ENCODE measurements at regions not wholly inside any gene's neighbourhood (a gene's known extent, or its start where the extent isn't known, plus 50 kb on each side); places are given as distances from the start of the nearest gene placed in this dataset.

GRCh38 chr11:119474682-119475596, 52.0 kb upstream of the THY1 start:
- H3K9me3 Mint-ChIP-seq = no peaks in the 10 kb centered on the region
- peak; percentile 54 for ATAC-seq (ENCODE audit: low read depth)
- peaks cover 37% of the 10 kb centered on the region for H3K27me3 Mint-ChIP-seq
- no peak overlapping the region for H3K27ac Mint-ChIP-seq
- ChIA-PET POLR2A (no interaction called here), CTCF (interaction anchor here (0.5 to 2.5 kb wide), 7 partner anchors 47 to 633 kb away, joined by 3 to 50 read pairs (median 3); no protein-coding TSS in a partner anchor)
- H3K36me3 Mint-ChIP-seq (ENCODE audit: low read depth) = no peaks in the 10 kb centered on the region
- no peak for TF ChIP-seq CTCF (IDR thresholded peaks at IDR 0.05)
- H3K4me1 Mint-ChIP-seq = no peaks in the 10 kb centered on the region
- H3K4me3 Mint-ChIP-seq = no peak overlapping the region
- no peak for DNase-seq
- intact Hi-C loops (cut with micrococcal nuclease) = loop anchor here (1.0 kb wide), 1 partner anchor 119 kb away; no protein-coding TSS in a partner anchor

GRCh38 chr11:119473901-119474681, 51.1 kb upstream of the THY1 start:
- Mint-ChIP-seq H3K4me3 (no peak overlapping the region), H3K27me3 (peaks cover 38% of the 10 kb centered on the region), H3K27ac (no peak overlapping the region), H3K36me3 (ENCODE audit: low read depth) (no peaks in the 10 kb centered on the region), H3K9me3 (no peaks in the 10 kb centered on the region), H3K4me1 (no peaks in the 10 kb centered on the region)
- ChIA-PET POLR2A (no interaction called here), CTCF (interaction anchor here (0.9 to 2.5 kb wide), 5 partner anchors 110 to 634 kb away, joined by 3 to 50 read pairs (median 3); no protein-coding TSS in a partner anchor)
- no peak for ATAC-seq (ENCODE audit: low read depth)
- no peak for TF ChIP-seq CTCF (IDR thresholded peaks at IDR 0.05)
- intact Hi-C loops (cut with micrococcal nuclease) = loop anchor here (1.0 kb wide), 1 partner anchor 118 kb away; no protein-coding TSS in a partner anchor
- DNase-seq = no peak

- no peak overlapping the region for H3K4me3 Mint-ChIP-seq
- ChIA-PET CTCF (interaction anchor here (2.5 kb wide), 1 partner anchor 117 kb away, joined by 50 read pairs; no protein-coding TSS in a partner anchor), POLR2A (no interaction called here)
- no peak overlapping the region for H3K27ac Mint-ChIP-seq
- no peaks in the 10 kb centered on the region for H3K36me3 Mint-ChIP-seq (ENCODE audit: low read depth)
- TF ChIP-seq CTCF (IDR thresholded peaks at IDR 0.05) = no peak
- no peak for DNase-seq
- H3K27me3 Mint-ChIP-seq = peaks cover 37% of the 10 kb centered on the region
- H3K9me3 Mint-ChIP-seq = no peaks in the 10 kb centered on the region
- no peak for ATAC-seq (ENCODE audit: low read depth)
- H3K4me1 Mint-ChIP-seq = no peaks in the 10 kb centered on the region
- intact Hi-C loops (cut with micrococcal nuclease) = no loop called here
Measured at GRCh38 chr11:119473226-119473625, 50.3 kb upstream of the THY1 start.

GRCh38 chr11:119472856-119473222, 49.9 kb upstream of the THY1 start:
- no peak overlapping the region for H3K4me3 Mint-ChIP-seq

More at GRCh38 chr11:119472856-119473222, 49.9 kb upstream of the THY1 start:
- Mint-ChIP-seq H3K4me1 (no peaks in the 10 kb centered on the region), H3K9me3 (peaks cover under 1% of the 10 kb centered on the region), H3K36me3 (ENCODE audit: low read depth) (no peaks in the 10 kb centered on the region), H3K27ac (no peak overlapping the region), H3K27me3 (peaks cover 39% of the 10 kb centered on the region)
- CTCF ChIA-PET = no interaction called here
- DNase-seq (no peak), ATAC-seq (ENCODE audit: low read depth) (no peak)
- POLR2A ChIA-PET = no interaction called here
- intact Hi-C loops (cut with micrococcal nuclease) = no loop called here
- no peak for TF ChIP-seq CTCF (IDR thresholded peaks at IDR 0.05)
